ENCODE measurements at regions not wholly inside any gene's neighbourhood (a gene's known extent, or its start where the extent isn't known, plus 50 kb on each side); places are given as distances from the start of the nearest gene placed in this dataset.
"Not testable (repeated sequence)": the region's sequence is repeated elsewhere in the genome, so short reads cannot be mapped to it uniquely, and the experiment has no call there.

- DNase-seq (ENCODE audit: low spot score) (no peak), ATAC-seq (no peak)
- ChIA-PET POLR2A (no interaction called here), CTCF (no interaction called here)
- Mint-ChIP-seq H3K4me3 (no peak overlapping the region), H3K27me3 (ENCODE audit: low read depth) (no peaks in the 10 kb centered on the region), H3K9me3 (no peaks in the 10 kb centered on the region), H3K27ac (no peak overlapping the region), H3K36me3 (no peaks in the 10 kb centered on the region), H3K4me1 (peaks cover 5% of the 10 kb centered on the region; the same call in 1 of the 2 replicates)
- TF ChIP-seq PREB (CRISPR knock-in tag; IDR thresholded peaks at IDR 0.05; ENCODE audit: borderline replicate concordance) (no peak), ZNF671 (CRISPR knock-in tag; IDR thresholded peaks at IDR 0.05) (no peak), MAX (CRISPR knock-in tag; IDR thresholded peaks at IDR 0.05) (no peak), ZBTB43 (CRISPR knock-in tag; IDR thresholded peaks at IDR 0.05) (no peak), IRF2 (CRISPR knock-in tag; IDR thresholded peaks at IDR 0.05; ENCODE audit: borderline replicate concordance, low read depth) (no peak)
Measured at GRCh38 chr6:95742767-95743289, 165.5 kb downstream of the MANEA start.

GRCh38 chr6:95743591-95743990 lies 166.3 kb downstream of the MANEA start:
- Mint-ChIP-seq H3K9me3 (no peaks in the 10 kb centered on the region), H3K4me1 (peaks cover 5% of the 10 kb centered on the region; the same call in 1 of the 2 replicates), H3K27ac (no peak overlapping the region), H3K4me3 (no peak overlapping the region), H3K27me3 (ENCODE audit: low read depth) (no peaks in the 10 kb centered on the region), H3K36me3 (no peaks in the 10 kb centered on the region)
- DNase-seq (ENCODE audit: low spot score) (peak; percentile 11), ATAC-seq (no peak)
- ChIA-PET CTCF (no interaction called here), POLR2A (no interaction called here)
- TF ChIP-seq FOXP4 (CRISPR knock-in tag; IDR thresholded peaks at IDR 0.05), result no peak
- no peak for TF ChIP-seq CREM (CRISPR knock-in tag; IDR thresholded peaks at IDR 0.05)
- no peak for TF ChIP-seq TEAD1 (CRISPR knock-in tag; IDR thresholded peaks at IDR 0.05)
- TF ChIP-seq E2F5 (CRISPR knock-in tag; IDR thresholded peaks at IDR 0.05), result no peak
- no peak for TF ChIP-seq NFATC4 (CRISPR knock-in tag; IDR thresholded peaks at IDR 0.05)
- no peak for TF ChIP-seq ZNF232 (CRISPR knock-in tag; IDR thresholded peaks at IDR 0.05)
- no peak for TF ChIP-seq ZNF396 (CRISPR knock-in tag; IDR thresholded peaks at IDR 0.05; ENCODE audit: borderline replicate concordance)
- TF ChIP-seq GABPB1 (CRISPR knock-in tag; IDR thresholded peaks at IDR 0.05), result peak; percentile 69

- H3K27me3 Mint-ChIP-seq (ENCODE audit: low read depth); H3K9me3 Mint-ChIP-seq; H3K36me3 Mint-ChIP-seq; POLR2A ChIA-PET; H3K4me1 Mint-ChIP-seq; CTCF ChIA-PET; ATAC-seq: not testable (repeated sequence)
- Mint-ChIP-seq H3K27ac (peak overlapping the region; percentile 60; the same call in 1 of the 2 replicates), H3K4me3 (peak overlapping the region; percentile 83)
- DNase-seq (ENCODE audit: low spot score), result peak; percentile 64
Measured at GRCh38 chr6:95758236-95759069, 181.1 kb downstream of the MANEA start.
